ENCODE measurements at regions not wholly inside any gene's neighbourhood (a gene's known extent, or its start where the extent isn't known, plus 50 kb on each side); places are given as distances from the start of the nearest gene placed in this dataset.

GRCh38 chr2:194720462-194720861 lies 936.6 kb upstream of the SLC39A10 start:
- no peak overlapping the region for H3K4me3 ChIP-seq
- WGBS (ENCODE audit: insufficient coverage, insufficient replicate concordance, low lambda C conversion rate, missing lambda C conversion rate), result 43% methylated on average over 2 of the region's 2 CpGs

More at GRCh38 chr2:194720462-194720861, 936.6 kb upstream of the SLC39A10 start:
- ATAC-seq (no peak), DNase-seq (ENCODE audit: low read depth, low spot score) (no peak), FAIRE-seq (no peak)
- Histone ChIP-seq H3K36me3 (ENCODE audit: control insufficient read depth in 2 of 2, insufficient read depth in 2 of 2, low read length in 1 of 2) (no peaks in the 10 kb centered on the region), H3K27ac (ENCODE audit: control insufficient read depth, insufficient read depth) (no peak overlapping the region), H3K27me3 (replicated peaks in 1 of 2; ENCODE audit: control insufficient read depth in 2 of 2, insufficient read depth in 2 of 2, low read length in 1 of 2) (no peaks in the 10 kb centered on the region), H3K9me3 (replicated peaks; ENCODE audit: control insufficient read depth, insufficient read depth, low read length) (no peaks in the 10 kb centered on the region), H3K79me2 (ENCODE audit: control insufficient read depth, insufficient read depth, low read length) (no peaks in the 10 kb centered on the region), H4K20me1 (ENCODE audit: control insufficient read depth, insufficient read depth) (no peaks in the 10 kb centered on the region), H3K4me2 (ENCODE audit: control insufficient read depth, insufficient read depth) (no peak overlapping the region), H3K9ac (ENCODE audit: control insufficient read depth, insufficient read depth, low read length) (no peak overlapping the region), H2AFZ (ENCODE audit: control insufficient read depth, low read depth, low read length) (no peak overlapping the region), H3K4me1 (ENCODE audit: control insufficient read depth, insufficient read depth, low read length) (no peaks in the 10 kb centered on the region)
- intact Hi-C loops (cut with micrococcal nuclease; ENCODE audit: unreplicated experiment) (no loop called here), in situ Hi-C loops (cut with MboI) (no loop called here)
- POLR2A ChIA-PET, result interaction anchor here (0.5 kb wide), 1 partner anchor 42 kb away, joined by 3 read pairs; no protein-coding TSS in a partner anchor
- BruUV-seq (replicated peaks), result no TSS peak
- SMC1A ChIA-PET (ENCODE audit: uncharacterized antibody, unreplicated experiment), result no interaction called here
- RAD21 ChIA-PET (ENCODE audit: unreplicated experiment), result no interaction called here
- CTCF ChIA-PET, result no interaction called here
- TF ChIP-seq ESRRA (IDR thresholded peaks at IDR 0.05; ENCODE audit: low read length), result no peak
- TF ChIP-seq HDAC2 (IDR thresholded peaks at IDR 0.05), result no peak
- no peak for TF ChIP-seq SRF (IDR thresholded peaks at IDR 0.05; ENCODE audit: low read depth in 2 of 2, low read length in 2 of 2)
- TF ChIP-seq E2F8 (IDR thresholded peaks at IDR 0.05; ENCODE audit: low read depth, partially characterized antibody), result no peak
- TF ChIP-seq CHD1 (IDR thresholded peaks at IDR 0.05; ENCODE audit: low read depth, low read length), result no peak

Measured in GM12878 (cell line).